ENCODE measurements at regions not wholly inside any gene's neighbourhood (a gene's known extent, or its start where the extent isn't known, plus 50 kb on each side); places are given as distances from the start of the nearest gene placed in this dataset.

DNA sequence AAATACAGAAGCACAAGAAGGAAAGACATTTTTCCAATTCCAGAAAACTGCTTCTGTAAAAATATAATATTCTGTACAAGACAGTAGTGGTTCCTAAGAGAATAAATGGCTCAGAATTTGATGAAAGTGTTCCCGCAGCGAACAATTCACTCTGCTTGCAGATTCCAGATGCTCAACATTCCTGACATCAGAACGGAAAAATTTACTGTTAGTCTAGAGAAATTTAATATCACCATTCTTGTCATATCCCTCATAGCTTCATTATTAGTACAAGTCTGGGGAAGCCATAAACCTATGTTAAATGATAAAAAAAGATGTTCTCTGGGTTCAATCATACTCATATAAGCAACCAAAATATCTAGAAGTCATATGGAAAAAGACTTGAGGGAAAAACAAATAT, 83.6 kb downstream of the MPP7 start:
- TF ChIP-seq CTCF (IDR thresholded peaks at IDR 0.05): no peak
- TF ChIP-seq POLR2AphosphoS5 (IDR thresholded peaks at IDR 0.05; ENCODE audit: low read depth, low read length): no peak
- TF ChIP-seq USF2 (IDR thresholded peaks at IDR 0.05; ENCODE audit: borderline replicate concordance, low read depth, low read length): no peak
- TF ChIP-seq TCF12 (IDR thresholded peaks at IDR 0.05): no peak
- no peak for TF ChIP-seq FOXJ3 (CRISPR knock-in tag; IDR thresholded peaks at IDR 0.05)
- no peak for TF ChIP-seq YY1 (IDR thresholded peaks at IDR 0.05; ENCODE audit: low read depth)
- TF ChIP-seq SMC3 (IDR thresholded peaks at IDR 0.05; ENCODE audit: low read depth, low read length): no peak
- no peak for TF ChIP-seq MEF2A (IDR thresholded peaks at IDR 0.05; ENCODE audit: borderline replicate concordance, low read depth)
- TF ChIP-seq TEAD4 (IDR thresholded peaks at IDR 0.05; ENCODE audit: borderline replicate concordance, insufficient read depth): no peak
- TF ChIP-seq, protein P1, sequence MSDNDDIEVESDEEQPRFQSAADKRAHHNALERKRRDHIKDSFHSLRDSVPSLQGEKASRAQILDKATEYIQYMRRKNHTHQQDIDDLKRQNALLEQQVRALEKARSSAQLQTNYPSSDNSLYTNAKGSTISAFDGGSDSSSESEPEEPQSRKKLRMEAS (IDR thresholded peaks at IDR 0.05; ENCODE audit: low read depth): no peak
- TF ChIP-seq, protein P2, sequence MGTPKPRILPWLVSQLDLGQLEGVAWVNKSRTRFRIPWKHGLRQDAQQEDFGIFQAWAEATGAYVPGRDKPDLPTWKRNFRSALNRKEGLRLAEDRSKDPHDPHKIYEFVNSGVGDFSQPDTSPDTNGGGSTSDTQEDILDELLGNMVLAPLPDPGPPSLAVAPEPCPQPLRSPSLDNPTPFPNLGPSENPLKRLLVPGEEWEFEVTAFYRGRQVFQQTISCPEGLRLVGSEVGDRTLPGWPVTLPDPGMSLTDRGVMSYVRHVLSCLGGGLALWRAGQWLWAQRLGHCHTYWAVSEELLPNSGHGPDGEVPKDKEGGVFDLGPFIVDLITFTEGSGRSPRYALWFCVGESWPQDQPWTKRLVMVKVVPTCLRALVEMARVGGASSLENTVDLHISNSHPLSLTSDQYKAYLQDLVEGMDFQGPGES (IDR thresholded peaks at IDR 0.05; ENCODE audit: low read depth, low read length): no peak
